Mucosa of stomach (tissue), 1 donor: ENCODE measurements at regions not wholly inside any gene's neighbourhood (a gene's known extent, or its start where the extent isn't known, plus 50 kb on each side); places are given as distances from the start of the nearest gene placed in this dataset.

ENCODE experiments used
- H3K27me3 ChIP-seq: one replicate; pipeline ENCODE4 v1.7.0; 2013; ENCODE audit warnings: mild to moderate bottlenecking, low read length; ENCODE audit not compliant: control insufficient read depth, insufficient read depth
- H3K36me3 ChIP-seq: one replicate; pipeline ENCODE4 v1.7.0; 2013; ENCODE audit warnings: low read length; ENCODE audit not compliant: control insufficient read depth, insufficient read depth
- H3K4me1 ChIP-seq: one replicate; pipeline ENCODE4 v1.7.0; 2013; ENCODE audit warnings: mild to moderate bottlenecking, low read length; ENCODE audit not compliant: control insufficient read depth, insufficient read depth
- H3K4me3 ChIP-seq: one replicate; pipeline ENCODE4 v1.7.0; 2013; ENCODE audit warnings: low read length
- H3K9ac ChIP-seq: one replicate; pipeline ENCODE4 v1.7.0; 2013; ENCODE audit warnings: mild to moderate bottlenecking, low read length, moderate library complexity
- H3K9me3 ChIP-seq: one replicate; pipeline ENCODE4 v1.7.0; 2013; ENCODE audit warnings: mild to moderate bottlenecking, low read length, moderate library complexity; ENCODE audit not compliant: control insufficient read depth
- donor health status: Pancreatic carcinoma.

DNA sequence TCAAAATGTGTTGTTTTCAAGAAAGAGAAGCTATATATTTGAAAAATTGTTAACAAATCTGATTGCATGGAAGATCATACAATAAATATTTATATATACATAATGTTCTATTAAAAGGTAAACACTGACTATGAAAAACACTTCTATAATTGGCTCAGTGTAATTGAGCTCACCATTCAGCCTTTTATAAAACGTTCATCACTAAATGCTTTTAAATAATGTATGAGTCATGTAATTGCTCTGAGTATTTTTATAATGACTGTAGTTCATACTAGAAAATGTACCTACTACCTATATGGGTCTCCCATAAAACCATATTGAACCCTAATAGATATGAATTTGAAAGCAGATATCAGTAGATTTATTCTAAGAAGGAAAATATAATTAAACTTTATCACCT lies 240.4 kb upstream of the MGAT4C start:
- Histone ChIP-seq H3K9me3 (no peaks in the 10 kb centered on the region), H3K4me3 (no peak overlapping the region), H3K27me3 (no peaks in the 10 kb centered on the region), H3K4me1 (no peaks in the 10 kb centered on the region), H3K36me3 (no peaks in the 10 kb centered on the region), H3K9ac (no peak overlapping the region)

DNA sequence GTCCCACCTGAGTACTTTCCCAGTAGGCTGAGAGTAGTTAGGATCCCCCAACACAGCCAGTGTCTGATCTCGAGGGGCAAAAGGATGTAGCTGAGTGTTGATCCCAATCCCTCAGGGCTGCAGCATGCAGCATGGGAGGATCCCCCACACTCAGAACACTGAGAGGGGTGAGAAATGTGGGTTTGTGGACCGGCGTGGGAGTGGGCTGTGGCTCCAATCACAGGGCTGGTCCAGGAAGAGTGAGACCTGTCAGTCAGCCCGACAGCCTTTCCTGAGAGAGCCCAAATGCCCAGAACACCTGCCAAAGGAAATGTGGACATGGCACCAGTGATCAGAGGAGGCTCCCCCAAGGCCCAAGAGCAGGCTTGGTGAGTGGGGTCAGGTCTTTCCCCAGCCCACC lies 228.3 kb upstream of the MGAT4C start:
- Histone ChIP-seq H3K4me1 (no peaks in the 10 kb centered on the region), H3K9ac (no peak overlapping the region), H3K36me3 (no peaks in the 10 kb centered on the region), H3K9me3 (no peaks in the 10 kb centered on the region), H3K4me3 (no peak overlapping the region), H3K27me3 (no peaks in the 10 kb centered on the region)

DNA sequence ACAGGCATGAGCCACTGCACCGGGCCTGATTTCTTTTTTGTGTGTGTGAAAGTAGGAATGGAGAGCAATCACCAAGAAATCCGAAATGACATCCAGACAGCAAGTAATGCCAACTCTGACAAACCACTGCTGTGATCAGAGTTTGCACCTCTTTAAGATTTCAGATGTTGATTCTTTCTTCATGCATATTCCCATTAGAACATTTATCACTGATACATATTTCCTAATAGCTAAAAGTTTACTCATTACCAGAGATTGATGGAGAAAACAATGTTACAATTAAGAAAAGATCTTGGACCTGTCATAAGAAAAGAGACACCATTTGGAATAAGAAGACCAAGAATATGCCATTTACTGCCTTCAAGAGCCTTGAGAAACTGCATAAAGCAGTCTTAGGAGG lies 217.0 kb upstream of the MGAT4C start:
- H3K27me3 ChIP-seq = no peaks in the 10 kb centered on the region
- H3K36me3 ChIP-seq = no peaks in the 10 kb centered on the region
- H3K9ac ChIP-seq = no peak overlapping the region
- no peaks in the 10 kb centered on the region for H3K4me1 ChIP-seq
- no peak overlapping the region for H3K4me3 ChIP-seq
- no peaks in the 10 kb centered on the region for H3K9me3 ChIP-seq

DNA sequence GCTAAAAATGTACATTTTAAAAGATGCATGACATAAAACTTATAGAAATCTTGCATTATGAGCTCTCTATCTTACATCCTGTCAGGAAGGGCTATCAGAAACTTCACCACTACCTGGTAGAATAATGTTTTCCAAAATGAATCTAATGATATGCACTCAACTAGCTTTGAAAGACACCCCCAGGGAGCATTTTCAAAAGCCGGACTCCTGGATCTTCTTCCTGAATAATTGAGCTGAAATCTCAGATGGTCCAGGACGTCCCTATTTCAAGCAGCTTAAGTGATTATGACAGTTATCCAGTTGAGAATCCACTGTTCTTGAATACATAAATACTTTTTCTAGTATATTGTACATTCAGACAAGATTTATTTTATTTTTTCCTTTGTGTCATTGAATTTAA lies 200.6 kb upstream of the MGAT4C start:
- Histone ChIP-seq H3K9me3 (no peaks in the 10 kb centered on the region), H3K4me1 (no peaks in the 10 kb centered on the region), H3K36me3 (no peaks in the 10 kb centered on the region), H3K9ac (no peak overlapping the region), H3K4me3 (no peak overlapping the region), H3K27me3 (no peaks in the 10 kb centered on the region)

DNA sequence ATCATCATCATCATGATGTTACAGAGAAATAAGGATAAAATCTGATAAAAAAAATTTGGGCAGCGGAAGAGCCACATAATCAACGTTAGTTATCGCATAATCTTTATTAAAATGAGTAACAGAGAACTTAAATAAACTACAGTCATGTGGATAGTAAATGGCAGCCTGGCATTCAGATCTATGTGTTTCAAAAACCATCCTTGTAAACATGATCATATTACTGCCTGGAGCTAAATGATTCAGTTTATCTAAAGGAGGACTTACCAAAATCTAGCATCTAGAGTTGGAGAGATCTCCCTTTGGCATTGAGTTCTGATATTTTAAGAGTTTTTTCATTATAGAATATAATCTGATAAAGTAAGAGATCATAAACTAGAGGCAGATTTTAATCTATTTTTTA lies 200.1 kb upstream of the MGAT4C start:
- Histone ChIP-seq H3K9me3 (no peaks in the 10 kb centered on the region), H3K4me3 (no peak overlapping the region), H3K4me1 (no peaks in the 10 kb centered on the region), H3K9ac (no peak overlapping the region), H3K36me3 (no peaks in the 10 kb centered on the region), H3K27me3 (no peaks in the 10 kb centered on the region)

DNA sequence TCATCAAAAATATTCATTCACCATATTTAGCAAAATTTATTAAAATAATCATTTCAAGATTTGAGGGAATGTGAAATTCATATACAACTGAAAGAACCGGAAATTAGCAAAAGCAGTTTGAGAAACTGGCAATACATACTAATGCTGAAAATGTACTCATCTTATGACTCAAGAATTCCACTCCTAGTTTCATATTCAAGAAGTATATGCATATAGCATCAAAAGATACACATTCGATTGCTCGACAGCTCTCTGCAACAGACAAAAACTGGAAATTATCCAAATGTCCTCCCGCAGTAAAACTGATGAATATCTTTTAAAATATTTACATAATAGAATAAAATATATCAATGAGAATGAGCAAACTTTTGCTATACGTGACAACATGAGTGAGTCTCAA lies 189.2 kb upstream of the MGAT4C start:
- Histone ChIP-seq H3K9me3 (no peaks in the 10 kb centered on the region), H3K4me3 (no peak overlapping the region), H3K4me1 (no peaks in the 10 kb centered on the region), H3K27me3 (no peaks in the 10 kb centered on the region), H3K9ac (no peak overlapping the region), H3K36me3 (no peaks in the 10 kb centered on the region)

DNA sequence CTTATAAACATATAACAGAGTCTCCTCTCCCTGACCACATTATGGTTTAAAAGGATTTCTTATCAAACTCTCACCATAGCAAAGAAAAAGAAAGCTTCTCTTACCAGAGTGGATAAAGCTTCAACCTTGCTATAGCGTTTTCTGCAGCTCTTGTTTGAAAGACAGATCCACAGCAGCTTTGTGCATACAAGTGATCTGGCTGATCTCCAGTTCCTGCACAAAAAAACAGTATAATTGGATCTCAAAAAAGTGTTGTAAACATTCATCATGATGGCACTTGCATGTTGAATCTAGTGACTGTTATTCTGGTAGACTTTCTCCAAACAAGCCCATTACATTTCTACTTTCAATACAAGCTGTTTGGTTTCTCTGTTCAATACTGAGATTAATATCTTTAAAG lies 178.9 kb upstream of the MGAT4C start:
- Histone ChIP-seq H3K36me3 (no peaks in the 10 kb centered on the region), H3K4me1 (no peaks in the 10 kb centered on the region), H3K9me3 (no peaks in the 10 kb centered on the region), H3K27me3 (no peaks in the 10 kb centered on the region), H3K4me3 (no peak overlapping the region), H3K9ac (no peak overlapping the region)

DNA sequence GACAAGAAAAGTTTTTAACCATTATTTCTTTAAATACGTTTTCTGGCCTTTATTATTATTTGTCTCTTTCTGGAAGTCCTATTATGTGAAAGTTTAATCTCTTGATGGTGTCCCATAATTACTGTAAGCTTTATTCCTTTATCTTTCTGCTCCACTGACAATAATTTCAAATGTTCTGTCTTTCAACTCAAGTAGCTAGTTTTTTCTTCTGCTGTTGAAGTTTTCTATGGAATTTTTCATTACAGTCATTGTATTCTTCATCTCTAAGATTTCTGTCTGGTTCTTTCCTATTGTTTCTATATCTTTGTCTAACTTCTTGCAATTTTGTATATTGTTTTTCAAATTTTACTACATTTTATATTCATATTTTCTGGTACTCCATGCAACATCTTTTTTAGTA lies 173.6 kb upstream of the MGAT4C start:
- Histone ChIP-seq H3K9ac (no peak overlapping the region), H3K4me3 (no peak overlapping the region), H3K36me3 (no peaks in the 10 kb centered on the region), H3K4me1 (no peaks in the 10 kb centered on the region), H3K9me3 (no peaks in the 10 kb centered on the region), H3K27me3 (no peaks in the 10 kb centered on the region)

DNA sequence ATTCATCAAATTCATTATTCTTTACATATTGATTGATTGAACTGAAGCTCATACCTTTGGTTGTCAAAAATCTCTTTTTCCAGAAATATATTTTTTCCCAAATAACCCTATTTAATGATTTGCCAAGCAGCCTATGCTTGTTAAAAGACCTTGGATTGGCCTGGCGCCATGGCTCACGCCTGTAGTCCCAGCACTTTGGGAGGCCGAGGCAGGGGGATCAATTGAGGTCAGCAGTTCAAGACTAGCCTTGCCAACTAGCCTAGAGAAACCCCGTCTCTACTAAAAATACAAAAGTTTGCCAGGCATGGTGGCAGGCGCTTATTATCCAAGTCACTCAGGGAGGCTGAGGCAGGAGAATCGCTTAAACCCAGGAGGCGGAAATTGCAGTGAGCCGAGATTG lies 165.1 kb upstream of the MGAT4C start:
- Histone ChIP-seq H3K36me3 (no peaks in the 10 kb centered on the region), H3K9ac (no peak overlapping the region), H3K4me3 (no peak overlapping the region), H3K4me1 (no peaks in the 10 kb centered on the region), H3K9me3 (no peaks in the 10 kb centered on the region), H3K27me3 (no peaks in the 10 kb centered on the region)

DNA sequence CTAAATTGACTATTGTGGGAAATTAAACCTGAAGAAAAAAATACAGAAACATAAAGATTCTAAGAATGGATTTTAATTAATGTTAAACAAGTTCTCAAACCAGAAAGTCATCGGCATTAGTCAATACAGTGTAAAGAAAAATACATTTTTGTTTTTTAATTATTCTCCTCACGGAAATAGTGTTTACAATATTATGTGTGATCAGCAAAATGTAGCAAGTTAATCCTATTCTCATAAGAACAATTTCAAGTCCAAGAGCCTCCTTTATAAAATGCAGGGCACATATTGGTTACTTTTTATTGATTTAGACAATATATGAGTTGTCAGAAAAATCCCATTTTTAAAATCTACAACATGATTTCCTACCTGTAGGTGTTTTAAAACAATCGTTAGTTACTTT lies 158.0 kb upstream of the MGAT4C start:
- no peaks in the 10 kb centered on the region for H3K9me3 ChIP-seq
- no peaks in the 10 kb centered on the region for H3K4me1 ChIP-seq
- H3K9ac ChIP-seq = no peak overlapping the region
- no peaks in the 10 kb centered on the region for H3K36me3 ChIP-seq
- H3K27me3 ChIP-seq = no peaks in the 10 kb centered on the region
- H3K4me3 ChIP-seq = no peak overlapping the region

DNA sequence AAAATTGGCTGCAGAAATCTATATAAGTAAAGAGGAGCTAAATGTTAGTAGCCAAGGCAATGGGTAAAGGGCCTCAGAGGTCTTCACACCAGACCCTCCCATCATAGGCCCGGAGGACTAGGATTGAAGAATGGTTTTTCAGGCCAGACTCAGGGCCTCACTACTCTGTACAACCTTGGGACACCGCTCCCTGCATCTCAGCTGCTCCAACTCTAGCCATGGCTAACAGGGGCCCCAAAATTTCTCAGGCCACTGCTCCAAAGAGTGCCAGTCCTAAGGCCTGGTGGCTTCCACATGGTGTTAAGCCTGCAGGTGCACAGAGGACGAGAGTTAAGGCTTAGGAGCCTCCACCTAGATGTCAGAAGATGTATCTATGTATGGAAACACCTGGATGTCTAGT lies 155.5 kb upstream of the MGAT4C start:
- H3K9ac ChIP-seq = no peak overlapping the region
- H3K4me1 ChIP-seq = no peaks in the 10 kb centered on the region
- no peaks in the 10 kb centered on the region for H3K27me3 ChIP-seq
- no peak overlapping the region for H3K4me3 ChIP-seq
- H3K9me3 ChIP-seq = no peaks in the 10 kb centered on the region
- H3K36me3 ChIP-seq = no peaks in the 10 kb centered on the region

DNA sequence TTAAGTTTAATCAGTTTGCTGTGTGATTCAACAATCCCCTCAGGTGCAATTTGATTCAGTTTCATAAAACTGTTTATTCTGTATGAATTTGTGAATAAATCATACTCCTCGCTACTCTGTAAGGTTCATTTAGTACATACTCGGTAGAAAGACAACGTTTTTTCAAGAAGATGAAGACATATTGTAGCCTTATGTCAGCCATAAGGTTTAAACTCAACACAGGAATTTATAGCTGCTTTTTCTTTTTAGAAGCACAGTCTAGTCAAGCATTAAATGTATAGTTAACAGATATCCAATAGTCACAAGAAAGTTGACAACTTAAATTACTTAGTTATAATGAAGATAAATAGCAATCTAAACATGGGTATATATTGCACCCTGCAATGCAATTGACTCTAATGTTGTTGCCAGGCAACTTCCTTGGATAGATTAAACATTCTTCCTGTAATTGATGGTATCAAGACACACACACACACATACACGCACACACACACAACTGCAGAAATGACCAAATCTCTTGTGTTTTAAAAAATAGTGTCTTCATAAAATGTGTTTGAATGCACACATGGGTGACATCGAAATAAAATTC lies 151.5 kb upstream of the MGAT4C start:
- no peak overlapping the region for H3K9ac ChIP-seq

DNA sequence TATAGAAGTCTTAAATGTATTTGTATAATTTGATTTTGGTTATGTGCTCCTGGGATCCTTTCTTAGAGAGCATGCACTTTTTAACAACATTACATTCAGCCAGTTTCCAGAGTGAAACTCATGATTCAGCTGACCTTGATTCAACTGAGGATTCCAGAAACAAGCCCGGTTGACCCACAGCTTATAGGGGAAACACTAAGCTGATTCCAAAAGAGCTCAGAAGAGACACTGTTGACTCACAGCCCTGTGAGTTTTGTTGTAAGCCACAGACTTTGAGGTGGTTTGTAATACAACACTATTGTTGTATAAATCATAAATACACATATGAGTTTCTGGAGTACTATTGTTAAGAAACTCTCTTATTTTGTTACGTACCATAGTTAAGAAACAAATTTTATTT lies 133.8 kb upstream of the MGAT4C start:
- H3K4me1 ChIP-seq = no peaks in the 10 kb centered on the region
- no peaks in the 10 kb centered on the region for H3K36me3 ChIP-seq

More for the DNA sequence above, 151.5 kb upstream of the MGAT4C start:
- no peaks in the 10 kb centered on the region for H3K36me3 ChIP-seq
- H3K4me1 ChIP-seq = no peaks in the 10 kb centered on the region
- H3K4me3 ChIP-seq = no peak overlapping the region
- H3K27me3 ChIP-seq = no peaks in the 10 kb centered on the region
- H3K9me3 ChIP-seq = no peaks in the 10 kb centered on the region

More for the DNA sequence above, 133.8 kb upstream of the MGAT4C start:
- no peak overlapping the region for H3K4me3 ChIP-seq
- no peaks in the 10 kb centered on the region for H3K27me3 ChIP-seq
- H3K9me3 ChIP-seq = no peaks in the 10 kb centered on the region
- H3K9ac ChIP-seq = no peak overlapping the region
